Mammary epithelial cell (primary cell): ENCODE measurements at regions not wholly inside any gene's neighbourhood (a gene's known extent, or its start where the extent isn't known, plus 50 kb on each side); places are given as distances from the start of the nearest gene placed in this dataset.

Source experiments
- CTCF ChIP-seq, 2 donors: IDR thresholded peaks in 1 of 2; conservative IDR thresholded peaks in 1 of 2; 2 replicates each; pipeline ENCODE4 v1.5.1; 2011 to 2012; ENCODE audit warnings: inconsistent platforms in 2 of 2, low read length in 2 of 2, mild to moderate bottlenecking in 2 of 2, control low read depth in 1 of 2, low read depth in 1 of 2; ENCODE audit not compliant: insufficient read depth in 1 of 2; ENCODE audit errors: extremely low read depth in 1 of 2
- EZH2 ChIP-seq: IDR thresholded peaks from 2 replicates; pipeline ENCODE4 v1.6.1; 2012; ENCODE audit warnings: low read length, inconsistent platforms, borderline replicate concordance

GRCh38 chrX:99603091-99603814 lies 806.8 kb downstream of the PCDH19 start:
- TF ChIP-seq CTCF (conservative IDR thresholded peaks at IDR 0.05 in 1 of 2, IDR thresholded peaks at IDR 0.05 in 1 of 2; ENCODE audit: extremely low read depth in 1 of 2, insufficient read depth in 1 of 2, low read depth in 1 of 2, low read length in 2 of 2): no peak
- TF ChIP-seq EZH2: no peak
